ENCODE measurements at regions not wholly inside any gene's neighbourhood (a gene's known extent, or its start where the extent isn't known, plus 50 kb on each side); places are given as distances from the start of the nearest gene placed in this dataset.

- DNase-seq (ENCODE audit: low read depth, low spot score) (no peak), ATAC-seq (no peak)
- H3K4me1 ChIP-seq (ENCODE audit: control insufficient read depth, insufficient read depth, low read length) = no peaks in the 10 kb centered on the region
- in situ Hi-C loops (cut with HindIII; ENCODE audit: low pct_unique_long_range_greater_than_20kb, low sequenced_read_pairs) = no loop called here
- H3K27me3 ChIP-seq (ENCODE audit: control insufficient read depth, insufficient read depth, low read length) = no peaks in the 10 kb centered on the region
- TF ChIP-seq CTCF (IDR thresholded peaks at IDR 0.05) = no peak
- TF ChIP-seq POLR2AphosphoS5 (IDR thresholded peaks at IDR 0.05; ENCODE audit: low read depth, low read length) = no peak
- no peak for TF ChIP-seq SIN3A (IDR thresholded peaks at IDR 0.05; ENCODE audit: borderline replicate concordance, insufficient read depth, low read depth, low read length)
- TF ChIP-seq TCF7L2 (IDR thresholded peaks at IDR 0.05; ENCODE audit: low read depth, low read length) = no peak
- TF ChIP-seq, protein P1, sequence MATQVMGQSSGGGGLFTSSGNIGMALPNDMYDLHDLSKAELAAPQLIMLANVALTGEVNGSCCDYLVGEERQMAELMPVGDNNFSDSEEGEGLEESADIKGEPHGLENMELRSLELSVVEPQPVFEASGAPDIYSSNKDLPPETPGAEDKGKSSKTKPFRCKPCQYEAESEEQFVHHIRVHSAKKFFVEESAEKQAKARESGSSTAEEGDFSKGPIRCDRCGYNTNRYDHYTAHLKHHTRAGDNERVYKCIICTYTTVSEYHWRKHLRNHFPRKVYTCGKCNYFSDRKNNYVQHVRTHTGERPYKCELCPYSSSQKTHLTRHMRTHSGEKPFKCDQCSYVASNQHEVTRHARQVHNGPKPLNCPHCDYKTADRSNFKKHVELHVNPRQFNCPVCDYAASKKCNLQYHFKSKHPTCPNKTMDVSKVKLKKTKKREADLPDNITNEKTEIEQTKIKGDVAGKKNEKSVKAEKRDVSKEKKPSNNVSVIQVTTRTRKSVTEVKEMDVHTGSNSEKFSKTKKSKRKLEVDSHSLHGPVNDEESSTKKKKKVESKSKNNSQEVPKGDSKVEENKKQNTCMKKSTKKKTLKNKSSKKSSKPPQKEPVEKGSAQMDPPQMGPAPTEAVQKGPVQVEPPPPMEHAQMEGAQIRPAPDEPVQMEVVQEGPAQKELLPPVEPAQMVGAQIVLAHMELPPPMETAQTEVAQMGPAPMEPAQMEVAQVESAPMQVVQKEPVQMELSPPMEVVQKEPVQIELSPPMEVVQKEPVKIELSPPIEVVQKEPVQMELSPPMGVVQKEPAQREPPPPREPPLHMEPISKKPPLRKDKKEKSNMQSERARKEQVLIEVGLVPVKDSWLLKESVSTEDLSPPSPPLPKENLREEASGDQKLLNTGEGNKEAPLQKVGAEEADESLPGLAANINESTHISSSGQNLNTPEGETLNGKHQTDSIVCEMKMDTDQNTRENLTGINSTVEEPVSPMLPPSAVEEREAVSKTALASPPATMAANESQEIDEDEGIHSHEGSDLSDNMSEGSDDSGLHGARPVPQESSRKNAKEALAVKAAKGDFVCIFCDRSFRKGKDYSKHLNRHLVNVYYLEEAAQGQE (IDR thresholded peaks at IDR 0.05; ENCODE audit: insufficient read depth in 1 of 2, low read depth in 2 of 2, low read length in 1 of 2) = no peak
- H3K36me3 ChIP-seq (ENCODE audit: control insufficient read depth, insufficient read depth, low read length) = no peaks in the 10 kb centered on the region
- H3K4me3 ChIP-seq (ENCODE audit: low read depth in 2 of 2, low read length in 2 of 2) = no peak overlapping the region
- intact Hi-C loops (cut with micrococcal nuclease; ENCODE audit: unreplicated experiment) = no loop called here
- ChIA-PET CTCF (no interaction called here), POLR2A (no interaction called here)
- no peak overlapping the region for H3K27ac ChIP-seq (ENCODE audit: low read length)
- no TSS peak for BruUV-seq (replicated peaks)
- H3K9me3 ChIP-seq (ENCODE audit: control insufficient read depth, insufficient read depth, low read depth, low read length) = peaks cover 3% of the 10 kb centered on the region; the same call in 1 of the 2 replicates
Measured at GRCh38 chr5:174172152-174172551, 126.6 kb downstream of the NSG2 start.

- TF ChIP-seq POLR2AphosphoS5 (IDR thresholded peaks at IDR 0.05; ENCODE audit: low read depth, low read length) = no peak
- intact Hi-C loops (cut with micrococcal nuclease; ENCODE audit: unreplicated experiment) (no loop called here), in situ Hi-C loops (cut with HindIII; ENCODE audit: low pct_unique_long_range_greater_than_20kb, low sequenced_read_pairs) (no loop called here)
- no peaks in the 10 kb centered on the region for H3K36me3 ChIP-seq (ENCODE audit: control insufficient read depth, insufficient read depth, low read length)
- ChIA-PET POLR2A (interaction anchor here (0.6 kb wide), 1 partner anchor 719 kb away, joined by 6 read pairs; no protein-coding TSS in a partner anchor), CTCF (no interaction called here)
- H3K4me3 ChIP-seq (ENCODE audit: low read depth in 2 of 2, low read length in 2 of 2) = no peak overlapping the region
- no peak for ATAC-seq
- H3K27me3 ChIP-seq (ENCODE audit: control insufficient read depth, insufficient read depth, low read length) = no peaks in the 10 kb centered on the region
- H3K4me1 ChIP-seq (ENCODE audit: control insufficient read depth, insufficient read depth, low read length) = no peaks in the 10 kb centered on the region
- H3K9me3 ChIP-seq (ENCODE audit: control insufficient read depth, insufficient read depth, low read depth, low read length) = peaks cover 3% of the 10 kb centered on the region; the same call in 1 of the 2 replicates
- DNase-seq (ENCODE audit: low read depth, low spot score) = no peak
- no peak overlapping the region for H3K27ac ChIP-seq (ENCODE audit: low read length)
- BruUV-seq (replicated peaks) = no TSS peak
Measured at GRCh38 chr5:174172566-174172965, 127.1 kb downstream of the NSG2 start.

DNA sequence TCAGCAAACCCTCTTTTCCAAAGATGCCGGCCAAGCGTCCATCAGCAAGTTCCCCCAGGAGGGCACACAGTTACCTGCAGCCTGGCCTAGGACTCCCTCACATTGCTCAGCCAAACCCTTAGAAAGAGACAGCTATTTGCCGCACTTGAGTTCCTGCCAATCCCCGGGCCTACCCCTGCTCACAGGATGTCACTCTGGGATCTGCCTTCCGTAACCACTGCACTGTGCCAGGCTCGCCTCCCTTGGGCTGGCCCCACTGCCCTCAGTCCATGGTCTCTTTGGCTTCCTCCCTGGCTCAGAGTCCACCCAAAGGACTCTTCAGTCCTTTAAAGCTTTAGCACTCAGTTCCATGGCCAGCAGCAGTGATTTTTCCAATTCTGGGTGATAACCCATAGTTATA lies 128.3 kb downstream of the NSG2 start:
- CTCF ChIA-PET = no interaction called here
- H3K27ac ChIP-seq (ENCODE audit: low read length) = no peak overlapping the region
- in situ Hi-C loops (cut with HindIII; ENCODE audit: low pct_unique_long_range_greater_than_20kb, low sequenced_read_pairs) (no loop called here), intact Hi-C loops (cut with micrococcal nuclease; ENCODE audit: unreplicated experiment) (no loop called here)
- BruUV-seq (replicated peaks) = no TSS peak
- no peaks in the 10 kb centered on the region for H3K36me3 ChIP-seq (ENCODE audit: control insufficient read depth, insufficient read depth, low read length)
- no peak for TF ChIP-seq SIN3A (IDR thresholded peaks at IDR 0.05; ENCODE audit: borderline replicate concordance, insufficient read depth, low read depth, low read length)
- no peak for TF ChIP-seq CTCF (IDR thresholded peaks at IDR 0.05)
- no peak for TF ChIP-seq TCF7L2 (IDR thresholded peaks at IDR 0.05; ENCODE audit: low read depth, low read length)
- TF ChIP-seq, protein P1 (IDR thresholded peaks at IDR 0.05; ENCODE audit: insufficient read depth in 1 of 2, low read depth in 2 of 2, low read length in 1 of 2) = no peak
- no peak for TF ChIP-seq POLR2AphosphoS5 (IDR thresholded peaks at IDR 0.05; ENCODE audit: low read depth, low read length)
- DNase-seq (ENCODE audit: low read depth, low spot score) (no peak), ATAC-seq (no peak)
- no peak overlapping the region for H3K4me3 ChIP-seq (ENCODE audit: low read depth in 2 of 2, low read length in 2 of 2)
- POLR2A ChIA-PET = no interaction called here
- H3K9me3 ChIP-seq (ENCODE audit: control insufficient read depth, insufficient read depth, low read depth, low read length) = peaks cover 3% of the 10 kb centered on the region; the same call in 1 of the 2 replicates
- H3K27me3 ChIP-seq (ENCODE audit: control insufficient read depth, insufficient read depth, low read length) = no peaks in the 10 kb centered on the region
- H3K4me1 ChIP-seq (ENCODE audit: control insufficient read depth, insufficient read depth, low read length) = no peaks in the 10 kb centered on the region

Data from Panc1 (cell line).